ENCODE measurements at regions not wholly inside any gene's neighbourhood (a gene's known extent, or its start where the extent isn't known, plus 50 kb on each side); places are given as distances from the start of the nearest gene placed in this dataset.

- H3K36me3 ChIP-seq (ENCODE audit: control insufficient read depth in 2 of 2, insufficient read depth in 1 of 2, low read length in 2 of 2): no peaks in the 10 kb centered on the region
- POLR2A ChIA-PET: no interaction called here
- H3K9me3 ChIP-seq (ENCODE audit: control insufficient read depth, insufficient read depth, low read depth, low read length): no peaks in the 10 kb centered on the region
- H3K4me3 ChIP-seq (ENCODE audit: low read depth, low read length): no peak overlapping the region
- H3K4me1 ChIP-seq (ENCODE audit: control insufficient read depth, insufficient read depth, low read length): no peaks in the 10 kb centered on the region
- TF ChIP-seq SP7 (tag by site-specific recombination; IDR thresholded peaks at IDR 0.05) (no peak), ZNF311 (tag by site-specific recombination; IDR thresholded peaks at IDR 0.05; ENCODE audit: borderline replicate concordance) (no peak), ZBTB49 (tag by site-specific recombination; IDR thresholded peaks at IDR 0.05; ENCODE audit: low read depth) (no peak), MZF1 (tag by site-specific recombination; IDR thresholded peaks at IDR 0.05; ENCODE audit: borderline replicate concordance) (no peak), ZBTB17 (tag by site-specific recombination; IDR thresholded peaks at IDR 0.05) (no peak), PBX3 (CRISPR knock-in tag; IDR thresholded peaks at IDR 0.05) (no peak), ZNF202 (tag by site-specific recombination; IDR thresholded peaks at IDR 0.05; ENCODE audit: borderline replicate concordance) (no peak)
- H3K27ac ChIP-seq (ENCODE audit: extremely low read depth, low read depth, low read length): no peak overlapping the region
- CTCF ChIA-PET: interaction anchor here (0.6 kb wide), 2 partner anchors 29 to 124 kb away, joined by 4 read pairs; no protein-coding TSS in a partner anchor
These were observed 292.1 kb downstream of the BAMBI start for GRCh38 chr10:28969413-28969812.

- CTCF ChIA-PET: interaction anchor here (0.8 kb wide), 1 partner anchor 21 kb away, joined by 6 read pairs; no protein-coding TSS in a partner anchor
- POLR2A ChIA-PET: no interaction called here
These were observed 292.9 kb downstream of the BAMBI start for GRCh38 chr10:28970231-28970630.

More at GRCh38 chr10:28970231-28970630, 292.9 kb downstream of the BAMBI start:
- Histone ChIP-seq H3K4me3 (ENCODE audit: low read depth, low read length) (no peak overlapping the region), H3K36me3 (ENCODE audit: control insufficient read depth in 2 of 2, insufficient read depth in 1 of 2, low read length in 2 of 2) (no peaks in the 10 kb centered on the region), H3K9me3 (ENCODE audit: control insufficient read depth, insufficient read depth, low read depth, low read length) (no peaks in the 10 kb centered on the region), H3K27ac (ENCODE audit: extremely low read depth, low read depth, low read length) (no peak overlapping the region), H3K4me1 (ENCODE audit: control insufficient read depth, insufficient read depth, low read length) (no peaks in the 10 kb centered on the region)
- TF ChIP-seq ZNF132 (tag by site-specific recombination; IDR thresholded peaks at IDR 0.05; ENCODE audit: borderline replicate concordance): no peak
- TF ChIP-seq ZBTB11 (tag by site-specific recombination; conservative IDR thresholded peaks at IDR 0.05; ENCODE audit: low read depth): no peak
- TF ChIP-seq REPIN1 (tag by site-specific recombination; IDR thresholded peaks at IDR 0.05; ENCODE audit: low read depth): no peak
- TF ChIP-seq ZNF2 (tag by site-specific recombination; IDR thresholded peaks at IDR 0.05): no peak
- TF ChIP-seq ZNF658 (tag by site-specific recombination; IDR thresholded peaks at IDR 0.05): no peak
- TF ChIP-seq WT1 (tag by site-specific recombination; IDR thresholded peaks at IDR 0.05): no peak
- no peak for TF ChIP-seq HOXD13 (CRISPR knock-in tag; IDR thresholded peaks at IDR 0.05; ENCODE audit: borderline replicate concordance)
- TF ChIP-seq ZNF248 (tag by site-specific recombination; IDR thresholded peaks at IDR 0.05): no peak
- TF ChIP-seq ZNF16 (tag by site-specific recombination; IDR thresholded peaks at IDR 0.05; ENCODE audit: low read depth): no peak
- no peak for TF ChIP-seq YY2 (tag by site-specific recombination; IDR thresholded peaks at IDR 0.05)
- no peak for TF ChIP-seq ZNF707 (tag by site-specific recombination; IDR thresholded peaks at IDR 0.05)
